Naive B cell (primary cell): ENCODE measurements at regions not wholly inside any gene's neighbourhood (a gene's known extent, or its start where the extent isn't known, plus 50 kb on each side); places are given as distances from the start of the nearest gene placed in this dataset.

Experiments
- ATAC-seq, 2 donors: fragments of 150-1000 bp; cut with Tn5 transposase; 2 replicates each; pipeline ENCODE4 v1.10.0; 2021; ENCODE audit warnings: low read depth in 2 of 2, mild to moderate bottlenecking in 2 of 2, moderate library complexity in 2 of 2
- DNase-seq: peaks from one replicate; pipeline ENCODE4 v3.0.0; 2022
- H3K27ac Mint-ChIP-seq, 6 donors: one replicate each; pipeline ENCODE4 v1.8.0; 2020 to 2022; ENCODE audit warnings: mild to moderate bottlenecking in 6 of 6, mixed read lengths in 6 of 6, moderate library complexity in 5 of 6, inconsistent platforms in 2 of 6
- H3K27me3 Mint-ChIP-seq, 3 donors: one replicate each; pipeline ENCODE4 v1.8.0; 2021 to 2022; ENCODE audit warnings: mixed read lengths in 3 of 3, mild to moderate bottlenecking in 1 of 3
- H3K36me3 Mint-ChIP-seq, 2 donors: one replicate each; pipeline ENCODE4 v1.8.0; 2020 to 2022; ENCODE audit warnings: mixed read lengths in 2 of 2, inconsistent platforms in 1 of 2, mild to moderate bottlenecking in 1 of 2
- H3K4me1 Mint-ChIP-seq, 3 donors: one replicate each; pipeline ENCODE4 v1.8.0; 2020 to 2022; ENCODE audit warnings: mixed read lengths in 3 of 3, inconsistent platforms in 1 of 3, mild to moderate bottlenecking in 1 of 3, moderate library complexity in 1 of 3
- H3K4me3 Mint-ChIP-seq, 8 donors: one replicate each; pipeline ENCODE4 v1.8.0; 2020 to 2022; ENCODE audit warnings: mild to moderate bottlenecking in 8 of 8, mixed read lengths in 8 of 8, moderate library complexity in 8 of 8, inconsistent platforms in 2 of 8
- H3K9me3 Mint-ChIP-seq, 7 donors: one replicate each; pipeline ENCODE4 v1.8.0; 2020 to 2022; ENCODE audit warnings: mixed read lengths in 7 of 7, mild to moderate bottlenecking in 5 of 7, inconsistent platforms in 2 of 7, moderate library complexity in 1 of 7

- Mint-ChIP-seq H3K27ac (no peak overlapping the region), H3K4me3 (no peak overlapping the region), H3K27me3 (no peaks in the 10 kb centered on the region), H3K4me1 (peaks cover 0 to 3% (median 0%) of the 10 kb centered on the region in 3 donors), H3K9me3 (no peaks in the 10 kb centered on the region), H3K36me3 (no peaks in the 10 kb centered on the region)
- ATAC-seq (no peak), DNase-seq (no peak)
Measured at GRCh38 chr1:87878873-87879272, 550.2 kb downstream of the LMO4 start.

GRCh38 chr1:87880098-87880760 lies 551.5 kb downstream of the LMO4 start:
- ATAC-seq: no peak
- Mint-ChIP-seq H3K4me1 (peaks cover 0 to 3% (median 0%) of the 10 kb centered on the region in 3 donors), H3K27ac (peak overlapping the region in 1 of 6 donors; percentile 60), H3K27me3 (no peaks in the 10 kb centered on the region), H3K4me3 (no peak overlapping the region), H3K9me3 (no peaks in the 10 kb centered on the region), H3K36me3 (no peaks in the 10 kb centered on the region)
- no peak for DNase-seq

GRCh38 chr1:87880764-87881163 lies 552.1 kb downstream of the LMO4 start:
- H3K27me3 Mint-ChIP-seq: no peaks in the 10 kb centered on the region
- H3K4me3 Mint-ChIP-seq: no peak overlapping the region
- no peaks in the 10 kb centered on the region for H3K9me3 Mint-ChIP-seq
- H3K36me3 Mint-ChIP-seq: no peaks in the 10 kb centered on the region
- no peak overlapping the region for H3K27ac Mint-ChIP-seq
- DNase-seq: no peak
- no peak for ATAC-seq
- H3K4me1 Mint-ChIP-seq: peaks cover 0 to 3% (median 0%) of the 10 kb centered on the region in 3 donors

GRCh38 chr1:87883906-87884305 lies 555.2 kb downstream of the LMO4 start:
- Mint-ChIP-seq H3K36me3 (no peaks in the 10 kb centered on the region), H3K9me3 (no peaks in the 10 kb centered on the region), H3K4me3 (no peak overlapping the region), H3K27ac (no peak overlapping the region), H3K4me1 (no peaks in the 10 kb centered on the region), H3K27me3 (no peaks in the 10 kb centered on the region)
- no peak for DNase-seq
- ATAC-seq: no peak

- ATAC-seq (no peak), DNase-seq (no peak)
- Mint-ChIP-seq H3K9me3 (no peaks in the 10 kb centered on the region), H3K27ac (no peak overlapping the region), H3K36me3 (no peaks in the 10 kb centered on the region), H3K4me1 (no peaks in the 10 kb centered on the region), H3K4me3 (no peak overlapping the region), H3K27me3 (no peaks in the 10 kb centered on the region)
Measured at GRCh38 chr1:87884581-87884980, 555.9 kb downstream of the LMO4 start.

GRCh38 chr1:87885278-87886025 lies 556.8 kb downstream of the LMO4 start:
- H3K27me3 Mint-ChIP-seq: no peaks in the 10 kb centered on the region
- no peaks in the 10 kb centered on the region for H3K9me3 Mint-ChIP-seq
- no peaks in the 10 kb centered on the region for H3K36me3 Mint-ChIP-seq
- no peaks in the 10 kb centered on the region for H3K4me1 Mint-ChIP-seq
- ATAC-seq (no peak), DNase-seq (no peak)
- no peak overlapping the region for H3K4me3 Mint-ChIP-seq
- no peak overlapping the region for H3K27ac Mint-ChIP-seq

GRCh38 chr1:87887100-87887499 lies 558.4 kb downstream of the LMO4 start:
- Mint-ChIP-seq H3K36me3 (no peaks in the 10 kb centered on the region), H3K4me3 (no peak overlapping the region), H3K9me3 (no peaks in the 10 kb centered on the region), H3K27me3 (no peaks in the 10 kb centered on the region), H3K27ac (no peak overlapping the region), H3K4me1 (no peaks in the 10 kb centered on the region)
- ATAC-seq (no peak), DNase-seq (no peak)

- Mint-ChIP-seq H3K9me3 (no peaks in the 10 kb centered on the region), H3K4me1 (peaks cover 2 to 6% (median 5%) of the 10 kb centered on the region in 3 donors), H3K27me3 (no peaks in the 10 kb centered on the region), H3K36me3 (no peaks in the 10 kb centered on the region), H3K27ac (peak overlapping the region in 1 of 6 donors; percentile 44), H3K4me3 (no peak overlapping the region)
- no peak for ATAC-seq
- no peak for DNase-seq
Measured at GRCh38 chr1:87888446-87888845, 559.8 kb downstream of the LMO4 start.

- no peaks in the 10 kb centered on the region for H3K36me3 Mint-ChIP-seq
- ATAC-seq (peak; percentile 27 to 53), DNase-seq (peak; percentile 3)
- no peaks in the 10 kb centered on the region for H3K27me3 Mint-ChIP-seq
- peaks cover 11 to 18% (median 14%) of the 10 kb centered on the region in 3 donors for H3K4me1 Mint-ChIP-seq
- H3K4me3 Mint-ChIP-seq: no peak overlapping the region
- H3K27ac Mint-ChIP-seq: peak overlapping the region in 2 of 6 donors; percentile 4 to 28
- no peaks in the 10 kb centered on the region for H3K9me3 Mint-ChIP-seq
Measured at GRCh38 chr1:87894062-87894461, 565.4 kb downstream of the LMO4 start.

GRCh38 chr1:87897481-87897880 lies 568.8 kb downstream of the LMO4 start:
- Mint-ChIP-seq H3K36me3 (no peaks in the 10 kb centered on the region), H3K4me1 (peaks cover 11 to 18% (median 14%) of the 10 kb centered on the region in 3 donors), H3K4me3 (no peak overlapping the region), H3K9me3 (no peaks in the 10 kb centered on the region), H3K27ac (no peak overlapping the region), H3K27me3 (no peaks in the 10 kb centered on the region)
- DNase-seq (no peak), ATAC-seq (no peak)

GRCh38 chr1:87898431-87898830 lies 569.8 kb downstream of the LMO4 start:
- H3K4me3 Mint-ChIP-seq: no peak overlapping the region
- H3K4me1 Mint-ChIP-seq: peaks cover 17 to 22% (median 18%) of the 10 kb centered on the region in 3 donors
- DNase-seq (no peak), ATAC-seq (no peak)
- H3K27ac Mint-ChIP-seq: no peak overlapping the region
- H3K9me3 Mint-ChIP-seq: no peaks in the 10 kb centered on the region
- no peaks in the 10 kb centered on the region for H3K36me3 Mint-ChIP-seq
- no peaks in the 10 kb centered on the region for H3K27me3 Mint-ChIP-seq

GRCh38 chr1:87899017-87899416 lies 570.3 kb downstream of the LMO4 start:
- no peak overlapping the region for H3K27ac Mint-ChIP-seq
- DNase-seq (no peak), ATAC-seq (no peak)
- H3K27me3 Mint-ChIP-seq: no peaks in the 10 kb centered on the region
- H3K4me3 Mint-ChIP-seq: no peak overlapping the region
- peaks cover 13 to 19% (median 14%) of the 10 kb centered on the region in 3 donors for H3K4me1 Mint-ChIP-seq
- H3K36me3 Mint-ChIP-seq: no peaks in the 10 kb centered on the region
- no peaks in the 10 kb centered on the region for H3K9me3 Mint-ChIP-seq

- Mint-ChIP-seq H3K27me3 (no peaks in the 10 kb centered on the region), H3K4me3 (no peak overlapping the region), H3K27ac (no peak overlapping the region), H3K9me3 (no peaks in the 10 kb centered on the region), H3K36me3 (no peaks in the 10 kb centered on the region), H3K4me1 (peaks cover 10 to 14% (median 11%) of the 10 kb centered on the region in 3 donors)
- ATAC-seq: no peak
- no peak for DNase-seq
Measured at GRCh38 chr1:87899746-87900145, 571.1 kb downstream of the LMO4 start.

- ATAC-seq (peak; percentile 48 to 68), DNase-seq (no peak)
- Mint-ChIP-seq H3K27ac (peak overlapping the region in 1 of 6 donors; percentile 69), H3K4me3 (peak overlapping the region in 2 of 8 donors; percentile 1 to 17), H3K27me3 (no peaks in the 10 kb centered on the region), H3K36me3 (no peaks in the 10 kb centered on the region), H3K4me1 (peaks cover 10 to 12% (median 11%) of the 10 kb centered on the region in 3 donors), H3K9me3 (no peaks in the 10 kb centered on the region)
Measured at GRCh38 chr1:87902830-87903229, 574.1 kb downstream of the LMO4 start.
